H9 (cell line): ENCODE measurements at regions not wholly inside any gene's neighbourhood (a gene's known extent, or its start where the extent isn't known, plus 50 kb on each side); places are given as distances from the start of the nearest gene placed in this dataset.

Experiments
- DNase-seq: peaks from one replicate; pipeline ENCODE4 v3.0.0-alpha.2; 2017
- H2AFZ ChIP-seq: one replicate; pipeline ENCODE4 v1.6.1; 2013; ENCODE audit warnings: mild to moderate bottlenecking, low read length, control low read depth, moderate library complexity
- H2AK5ac ChIP-seq: 2 replicates; pipeline ENCODE4 v1.6.1; 2013; ENCODE audit warnings: low read length, control low read depth, mixed read lengths; ENCODE audit not compliant: insufficient read length
- H2BK120ac ChIP-seq: one replicate; pipeline ENCODE4 v1.6.1; 2013; ENCODE audit warnings: low read depth, mild to moderate bottlenecking, low read length, control low read depth, inconsistent platforms; ENCODE audit not compliant: poor library complexity, severe bottlenecking
- H2BK12ac ChIP-seq: 2 replicates; pipeline ENCODE4 v1.6.1; 2013; ENCODE audit warnings: low read length, control low read depth, mixed read lengths, low read depth; ENCODE audit not compliant: insufficient read length
- H2BK15ac ChIP-seq: 2 replicates; pipeline ENCODE4 v1.6.1; 2013; ENCODE audit warnings: low read depth, low read length, control low read depth
- H2BK20ac ChIP-seq: one replicate; pipeline ENCODE4 v1.6.1; 2013; ENCODE audit warnings: low read depth, mild to moderate bottlenecking, low read length, control low read depth, inconsistent platforms; ENCODE audit not compliant: poor library complexity, severe bottlenecking
- H2BK5ac ChIP-seq: 2 replicates; pipeline ENCODE4 v1.6.1; 2013; ENCODE audit warnings: low read length, control low read depth, mixed read lengths; ENCODE audit not compliant: insufficient read length
- H3K14ac ChIP-seq: 2 replicates; pipeline ENCODE4 v1.6.1; 2013; ENCODE audit warnings: low read length, control low read depth; ENCODE audit not compliant: insufficient read depth
- H3K18ac ChIP-seq: 2 replicates; pipeline ENCODE4 v1.6.1; 2013; ENCODE audit warnings: low read depth, mild to moderate bottlenecking, mixed read lengths, low read length, control low read depth; ENCODE audit not compliant: insufficient read length
- H3K23ac ChIP-seq: 2 replicates; pipeline ENCODE4 v1.6.1; 2013; ENCODE audit warnings: low read length, control low read depth, mixed read lengths, low read depth; ENCODE audit not compliant: insufficient read length
- H3K23me2 ChIP-seq: 2 replicates; pipeline ENCODE4 v1.6.1; 2013; ENCODE audit warnings: low read depth, mild to moderate bottlenecking, mixed read lengths, low read length, control low read depth; ENCODE audit not compliant: insufficient read length, poor library complexity, severe bottlenecking
- H3K27ac ChIP-seq: 2 replicates; pipeline ENCODE4 v1.5.1; 2013; ENCODE audit warnings: low read length, control low read depth, mixed read lengths, low read depth; ENCODE audit not compliant: insufficient read length
- H3K27me3 ChIP-seq: 2 replicates; pipeline ENCODE4 v1.6.1; 2013; ENCODE audit warnings: low read length, control low read depth, inconsistent platforms; ENCODE audit not compliant: insufficient read depth
- H3K4ac ChIP-seq: 2 replicates; pipeline ENCODE4 v1.6.1; 2013; ENCODE audit warnings: low read depth, mild to moderate bottlenecking, control low read depth, inconsistent platforms, low read length, moderate library complexity
- H3K4me1 ChIP-seq: 2 replicates; pipeline ENCODE4 v1.6.1; 2013; ENCODE audit warnings: low read length, control low read depth, inconsistent platforms; ENCODE audit not compliant: insufficient read depth
- H3K4me2 ChIP-seq: 2 replicates; pipeline ENCODE4 v1.6.1; 2013; ENCODE audit warnings: low read length, control low read depth, mixed read lengths; ENCODE audit not compliant: insufficient read length, insufficient read depth
- H3K56ac ChIP-seq: 2 replicates; pipeline ENCODE4 v1.6.1; 2013; ENCODE audit warnings: low read depth, mild to moderate bottlenecking, mixed read lengths, low read length, control low read depth; ENCODE audit not compliant: insufficient read length
- H3K79me1 ChIP-seq: 2 replicates; pipeline ENCODE4 v1.6.1; 2013; ENCODE audit warnings: low read depth, mild to moderate bottlenecking, moderate library complexity, low read length, control low read depth, inconsistent platforms; ENCODE audit not compliant: insufficient read depth, poor library complexity, severe bottlenecking
- H3K79me2 ChIP-seq: 2 replicates; pipeline ENCODE4 v1.6.1; 2013; ENCODE audit warnings: low read length, control low read depth, inconsistent platforms; ENCODE audit not compliant: insufficient read depth
- H3K9ac ChIP-seq: 2 replicates; pipeline ENCODE4 v1.6.1; 2013; ENCODE audit warnings: low read length, control low read depth, mixed read lengths; ENCODE audit not compliant: insufficient read length; ENCODE audit errors: extremely low read depth
- H3K9me3 ChIP-seq: one replicate; pipeline ENCODE4 v1.6.1; 2013; ENCODE audit warnings: low read depth, low read length, inconsistent platforms; ENCODE audit not compliant: control insufficient read depth
- H3T11ph ChIP-seq: one replicate; pipeline ENCODE4 v1.6.1; 2013; ENCODE audit warnings: mild to moderate bottlenecking, low read length, control low read depth, inconsistent platforms
- H4K20me1 ChIP-seq: one replicate; pipeline ENCODE4 v1.6.1; 2013; ENCODE audit not compliant: control insufficient read depth, insufficient read length, insufficient read depth
- H4K5ac ChIP-seq: 2 replicates; pipeline ENCODE4 v1.6.1; 2013; ENCODE audit warnings: low read depth, mild to moderate bottlenecking, mixed read lengths, low read length, control low read depth; ENCODE audit not compliant: insufficient read length
- H4K8ac ChIP-seq: replicated peaks from 2 replicates; pipeline ENCODE4 v1.6.1; 2013; ENCODE audit warnings: low read length, control low read depth, mixed read lengths, low read depth; ENCODE audit not compliant: insufficient read length
- H4K91ac ChIP-seq: 2 replicates; pipeline ENCODE4 v1.6.1; 2013; ENCODE audit warnings: low read depth, mild to moderate bottlenecking, moderate library complexity, mixed read lengths, low read length, control low read depth; ENCODE audit not compliant: insufficient read length
- H3K27ac Mint-ChIP-seq, 3 experiments: 2 replicates in 2 of 3; 3 replicates in 1 of 3; pipeline ENCODE4 v1.8.0; 2020 to 2021; ENCODE audit warnings: mixed read lengths in 3 of 3, mild to moderate bottlenecking in 1 of 3, moderate library complexity in 1 of 3
- H3K27me3 Mint-ChIP-seq: 2 replicates; pipeline ENCODE4 v1.8.0; 2021; ENCODE audit warnings: low read depth, mild to moderate bottlenecking, moderate library complexity, mixed read lengths
- H3K36me3 Mint-ChIP-seq, 3 experiments: 2 replicates in 2 of 3; 3 replicates in 1 of 3; pipeline ENCODE4 v1.8.0; 2020 to 2021; ENCODE audit warnings: low read depth in 3 of 3, mixed read lengths in 3 of 3; ENCODE audit not compliant: insufficient read depth in 1 of 3
- H3K4me1 Mint-ChIP-seq, 2 experiments: 2 replicates each; pipeline ENCODE4 v1.8.0; 2020; ENCODE audit warnings: mixed read lengths in 2 of 2
- H3K4me3 Mint-ChIP-seq, 2 experiments: 2 replicates in 1 of 2; 3 replicates in 1 of 2; pipeline ENCODE4 v1.8.0; 2020 to 2021; ENCODE audit warnings: mild to moderate bottlenecking in 2 of 2, mixed read lengths in 2 of 2, moderate library complexity in 1 of 2
- H3K9me3 Mint-ChIP-seq, 2 experiments: 2 replicates in 1 of 2; 3 replicates in 1 of 2; pipeline ENCODE4 v1.8.0; 2020; ENCODE audit warnings: mild to moderate bottlenecking in 2 of 2, mixed read lengths in 2 of 2, moderate library complexity in 1 of 2
- WGBS: extraction: QIAGEN DNeasy Blood & Tissue Kit; methylation state at CpG from one replicate; pipeline ENCODE4 v1.1.7; 2013; ENCODE audit warnings: missing lambda C conversion rate, low lambda C conversion rate, mixed read lengths; ENCODE audit not compliant: insufficient read length; ENCODE audit errors: extremely low coverage; 5-methylcytosine and 5-hydroxymethylcytosine counted together
- TF ChIP-seq, protein P1 (sequence below): fragments of 200-600 bp; sonication (generic); conservative IDR thresholded peaks from 3 replicates; pipeline ENCODE4 v1.8.0; 2021; ENCODE audit warnings: antibody characterized with exemption, mild to moderate bottlenecking

GRCh38 chr4:182010876-182011275, 232.3 kb upstream of the TENM3 start:
- Histone ChIP-seq H3T11ph (no peak overlapping the region), H2BK120ac (no peak overlapping the region), H2AK5ac (no peak overlapping the region), H3K18ac (no peak overlapping the region), H3K27me3 (no peaks in the 10 kb centered on the region), H2BK5ac (no peak overlapping the region), H4K5ac (no peak overlapping the region), H4K20me1 (no peaks in the 10 kb centered on the region), H3K9me3 (no peaks in the 10 kb centered on the region), H3K23ac (no peak overlapping the region), H2BK15ac (no peak overlapping the region), H4K8ac (no peak overlapping the region), H3K4ac (no peak overlapping the region), H3K27ac (no peak overlapping the region), H3K79me2 (no peaks in the 10 kb centered on the region), H2BK12ac (no peak overlapping the region), H3K14ac (no peak overlapping the region), H3K79me1 (no peaks in the 10 kb centered on the region), H2BK20ac (no peak overlapping the region), H4K91ac (no peak overlapping the region), H2AFZ (no peak overlapping the region), H3K9ac (no peak overlapping the region), H3K56ac (no peak overlapping the region), H3K4me2 (no peak overlapping the region), H3K23me2 (no peaks in the 10 kb centered on the region), H3K4me1 (no peaks in the 10 kb centered on the region)
- H3K36me3 Mint-ChIP-seq = peaks cover 3 to 14% (median 10%) of the 10 kb centered on the region in 3 experiments
- no peak for DNase-seq
- WGBS = no CpG with 5 or more reads among the region's 1 CpG
- no peaks in the 10 kb centered on the region for H3K27me3 Mint-ChIP-seq
- H3K27ac Mint-ChIP-seq = no peak overlapping the region
- TF ChIP-seq, protein P1, sequence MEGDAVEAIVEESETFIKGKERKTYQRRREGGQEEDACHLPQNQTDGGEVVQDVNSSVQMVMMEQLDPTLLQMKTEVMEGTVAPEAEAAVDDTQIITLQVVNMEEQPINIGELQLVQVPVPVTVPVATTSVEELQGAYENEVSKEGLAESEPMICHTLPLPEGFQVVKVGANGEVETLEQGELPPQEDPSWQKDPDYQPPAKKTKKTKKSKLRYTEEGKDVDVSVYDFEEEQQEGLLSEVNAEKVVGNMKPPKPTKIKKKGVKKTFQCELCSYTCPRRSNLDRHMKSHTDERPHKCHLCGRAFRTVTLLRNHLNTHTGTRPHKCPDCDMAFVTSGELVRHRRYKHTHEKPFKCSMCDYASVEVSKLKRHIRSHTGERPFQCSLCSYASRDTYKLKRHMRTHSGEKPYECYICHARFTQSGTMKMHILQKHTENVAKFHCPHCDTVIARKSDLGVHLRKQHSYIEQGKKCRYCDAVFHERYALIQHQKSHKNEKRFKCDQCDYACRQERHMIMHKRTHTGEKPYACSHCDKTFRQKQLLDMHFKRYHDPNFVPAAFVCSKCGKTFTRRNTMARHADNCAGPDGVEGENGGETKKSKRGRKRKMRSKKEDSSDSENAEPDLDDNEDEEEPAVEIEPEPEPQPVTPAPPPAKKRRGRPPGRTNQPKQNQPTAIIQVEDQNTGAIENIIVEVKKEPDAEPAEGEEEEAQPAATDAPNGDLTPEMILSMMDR = no peak
- no peak overlapping the region for H3K4me3 Mint-ChIP-seq
- peaks cover 5 to 8% of the 10 kb centered on the region in 2 experiments for H3K4me1 Mint-ChIP-seq
- peaks cover 4 to 6% of the 10 kb centered on the region in 2 experiments; a peak in 3 of 5 replicates for H3K9me3 Mint-ChIP-seq
